HepG2 (cell line): ENCODE measurements at regions not wholly inside any gene's neighbourhood (a gene's known extent, or its start where the extent isn't known, plus 50 kb on each side); places are given as distances from the start of the nearest gene placed in this dataset.

ENCODE experiments used
- ATAC-seq: fragments of 200-7000 bp; cut with Tn5 transposase; 3 replicates; pipeline ENCODE4 v1.9.1; 2020; ENCODE audit warnings: mild to moderate bottlenecking, moderate library complexity
- BruUV-seq: library from RNA; stranded (reverse); fragments of 400-500 nt; replicated peaks from 2 replicates; lab custom pipeline; 2021; lab: Mats Ljungman, UMichigan
- CTCF ChIA-PET: fragments of 300-600 bp; formaldehyde crosslinking; extraction: SDS; loops from one replicate; lab custom pipeline; 2021; ENCODE audit warnings: low total read pairs, inconsistent platforms, low intra/inter-chr PET ratio; lab: Yijun Ruan, JAX
- POLR2A ChIA-PET: fragments of 350-600 bp; sonication (Branson Sonifier 250); formaldehyde crosslinking; loops from one replicate; lab custom pipeline; 2020; ENCODE audit warnings: antibody characterized with exemption, inconsistent platforms; lab: Yijun Ruan, JAX
- DNase-seq: peaks from one replicate; pipeline ENCODE4 v3.0.0-alpha.2; 2015; ENCODE audit warnings: low spot score
- FAIRE-seq: peaks from 3 replicates; lab custom pipeline; 2011; peaks lifted over from hg19 to GRCh38; lab: Jason Lieb, UNC
- H2AFZ ChIP-seq: one replicate; pipeline ENCODE4 v1.6.1; 2011; ENCODE audit warnings: low read length, inconsistent platforms
- H3K27ac ChIP-seq: fragments of 300-600 bp; 3 replicates; pipeline ENCODE4 v1.8.0; 2011; ENCODE audit warnings: mixed run types, mild to moderate bottlenecking, mixed read lengths, low read length, inconsistent platforms; ENCODE audit not compliant: insufficient read depth; ENCODE audit errors: extremely low read length
- H3K27me3 ChIP-seq, 2 experiments: fragments of 200-600 bp in 1 of 2; 2 replicates in 1 of 2; 3 replicates in 1 of 2; pipeline versions ENCODE4 v1.6.0 to v1.8.0; 2011; ENCODE audit warnings: low read length in 2 of 2, mild to moderate bottlenecking in 2 of 2, moderate library complexity in 2 of 2, inconsistent platforms in 1 of 2; ENCODE audit not compliant: insufficient read depth in 2 of 2, control insufficient read depth in 1 of 2
- H3K36me3 ChIP-seq, 2 experiments: fragments of 200-600 bp in 1 of 2; replicated peaks in 1 of 2; 2 replicates in 1 of 2; 3 replicates in 1 of 2; pipeline versions ENCODE4 v1.5.1 to v1.8.0; 2011; ENCODE audit warnings: low read length in 2 of 2, inconsistent platforms in 1 of 2; ENCODE audit not compliant: insufficient read depth in 2 of 2, control insufficient read depth in 1 of 2
- H3K4me1 ChIP-seq: 2 replicates; pipeline ENCODE4 v1.5.1; 2012; ENCODE audit warnings: low read length, inconsistent platforms; ENCODE audit not compliant: insufficient read depth
- H3K4me2 ChIP-seq: 2 replicates; pipeline ENCODE4 v1.6.0; 2011; ENCODE audit warnings: low read depth, low read length, inconsistent platforms
- H3K4me3 ChIP-seq, 3 experiments: fragments of 200-600 bp in 1 of 3; sonication (generic), shearing (Covaris generic) in 1 of 3; replicated peaks in 1 of 3; 2 replicates each; pipeline ENCODE4 v1.5.1; 2011 to 2016; ENCODE audit warnings: low read length in 3 of 3, inconsistent platforms in 2 of 3, low read depth in 2 of 3, mild to moderate bottlenecking in 2 of 3, control low read depth in 1 of 3, mixed read lengths in 1 of 3; ENCODE audit not compliant: insufficient read depth in 1 of 3
- H3K79me2 ChIP-seq: one replicate; pipeline ENCODE4 v1.6.1; 2011; ENCODE audit warnings: low read length, inconsistent platforms; ENCODE audit not compliant: insufficient read depth
- H3K9ac ChIP-seq: 2 replicates; pipeline ENCODE4 v1.6.0; 2011; ENCODE audit warnings: mild to moderate bottlenecking, low read depth, low read length, inconsistent platforms; ENCODE audit not compliant: insufficient read depth
- H3K9me3 ChIP-seq: 2 replicates; pipeline ENCODE4 v1.5.1; 2012; ENCODE audit warnings: mild to moderate bottlenecking, low read length
- H4K20me1 ChIP-seq: 2 replicates; pipeline ENCODE4 v1.6.0; 2011; ENCODE audit warnings: inconsistent platforms, mild to moderate bottlenecking, low read length, moderate library complexity; ENCODE audit not compliant: insufficient read depth
- FOSL2 ChIP-seq: sonication (generic); formaldehyde crosslinking; IDR thresholded peaks from 2 replicates; pipeline ENCODE4 v1.4.0; 2020; ENCODE audit warnings: missing genetic modification reagents
- KDM4B ChIP-seq: sonication (generic); formaldehyde crosslinking; IDR thresholded peaks from 2 replicates; pipeline ENCODE4 v1.4.0; 2020; ENCODE audit warnings: missing genetic modification reagents
- POLR2AphosphoS2 ChIP-seq: IDR thresholded peaks from 2 replicates; pipeline ENCODE4 v1.6.1; 2011; ENCODE audit warnings: low read depth, low read length, improper control_type of control experiment
- PRDM4 ChIP-seq: sonication (generic); formaldehyde crosslinking; IDR thresholded peaks from 2 replicates; pipeline ENCODE4 v1.9.0; 2021; ENCODE audit warnings: missing genetic modification reagents, borderline replicate concordance
- SPEN ChIP-seq: sonication (generic); formaldehyde crosslinking; IDR thresholded peaks from 2 replicates; pipeline ENCODE4 v1.5.1; 2020; ENCODE audit warnings: low read depth, mild to moderate bottlenecking, missing genetic modification reagents
- U2AF1 ChIP-seq: fragments of 200-400 bp; formaldehyde crosslinking; optimal IDR thresholded peaks from 2 replicates; pipeline ENCODE3; 2017; ENCODE audit warnings: mild to moderate bottlenecking, low read depth, low read length
- UBTF ChIP-seq: sonication (generic); formaldehyde crosslinking; IDR thresholded peaks from 2 replicates; pipeline ENCODE4 v1.4.0; 2020; ENCODE audit warnings: mild to moderate bottlenecking, missing genetic modification reagents
- ZMYM2 ChIP-seq: sonication (generic); formaldehyde crosslinking; IDR thresholded peaks from 2 replicates; pipeline ENCODE4 v1.8.0; 2022; ENCODE audit warnings: mild to moderate bottlenecking, missing genetic modification reagents
- ZNF512 ChIP-seq: sonication (generic); formaldehyde crosslinking; IDR thresholded peaks from 2 replicates; pipeline ENCODE4 v1.4.0; 2020; ENCODE audit warnings: mild to moderate bottlenecking, missing genetic modification reagents
- ZNF777 ChIP-seq: sonication (generic); formaldehyde crosslinking; IDR thresholded peaks from 2 replicates; pipeline ENCODE4 v1.4.0; 2020; ENCODE audit warnings: missing genetic modification reagents
- in situ Hi-C: cut with HindIII; loops from 2 replicates; pipeline ENCODE4 v1.10.0; 2017; ENCODE audit warnings: low pct_unique_long_range_greater_than_20kb; ENCODE audit not compliant: extremely low pct_ligation_motif_present
- intact Hi-C: fragments of 100-400 bp; cut with micrococcal nuclease; formaldehyde crosslinking; loops from one replicate; pipeline ENCODE4 v1.10.0; 2022; ENCODE audit not compliant: unreplicated experiment
- TF ChIP-seq, protein P1 (sequence below): sonication (generic); formaldehyde crosslinking; conservative IDR thresholded peaks from 2 replicates; pipeline ENCODE4 v1.8.0; 2022; ENCODE audit warnings: missing genetic modification reagents
- TF ChIP-seq, protein P2 (sequence below): sonication (generic); formaldehyde crosslinking; IDR thresholded peaks from 2 replicates; pipeline ENCODE4 v1.8.1; 2023; ENCODE audit warnings: mild to moderate bottlenecking, missing genetic modification reagents

- BruUV-seq, result no TSS peak
- H3K27ac ChIP-seq, result no peak overlapping the region
- no peak for ATAC-seq
Measured at GRCh38 chr3:163315786-163316185, 1762.5 kb downstream of the SI start.

More at GRCh38 chr3:163315786-163316185, 1762.5 kb downstream of the SI start:
- H3K4me2 ChIP-seq, result no peak overlapping the region
- no peaks in the 10 kb centered on the region for H3K79me2 ChIP-seq
- intact Hi-C loops (no loop called here), in situ Hi-C loops (no loop called here)
- no peak overlapping the region for H3K4me3 ChIP-seq
- CTCF ChIA-PET, result no interaction called here
- H4K20me1 ChIP-seq, result no peaks in the 10 kb centered on the region
- POLR2A ChIA-PET, result no interaction called here
- no peaks in the 10 kb centered on the region for H3K36me3 ChIP-seq
- no peak overlapping the region for H3K9ac ChIP-seq
- no peak overlapping the region for H2AFZ ChIP-seq
- DNase-seq, result no peak
- no peaks in the 10 kb centered on the region for H3K4me1 ChIP-seq
- peaks cover 26% of the 10 kb centered on the region for H3K9me3 ChIP-seq
- no peaks in the 10 kb centered on the region for H3K27me3 ChIP-seq
- FAIRE-seq, result no peak
- TF ChIP-seq ZNF777 (CRISPR knock-in tag), result no peak
- TF ChIP-seq, protein P1, sequence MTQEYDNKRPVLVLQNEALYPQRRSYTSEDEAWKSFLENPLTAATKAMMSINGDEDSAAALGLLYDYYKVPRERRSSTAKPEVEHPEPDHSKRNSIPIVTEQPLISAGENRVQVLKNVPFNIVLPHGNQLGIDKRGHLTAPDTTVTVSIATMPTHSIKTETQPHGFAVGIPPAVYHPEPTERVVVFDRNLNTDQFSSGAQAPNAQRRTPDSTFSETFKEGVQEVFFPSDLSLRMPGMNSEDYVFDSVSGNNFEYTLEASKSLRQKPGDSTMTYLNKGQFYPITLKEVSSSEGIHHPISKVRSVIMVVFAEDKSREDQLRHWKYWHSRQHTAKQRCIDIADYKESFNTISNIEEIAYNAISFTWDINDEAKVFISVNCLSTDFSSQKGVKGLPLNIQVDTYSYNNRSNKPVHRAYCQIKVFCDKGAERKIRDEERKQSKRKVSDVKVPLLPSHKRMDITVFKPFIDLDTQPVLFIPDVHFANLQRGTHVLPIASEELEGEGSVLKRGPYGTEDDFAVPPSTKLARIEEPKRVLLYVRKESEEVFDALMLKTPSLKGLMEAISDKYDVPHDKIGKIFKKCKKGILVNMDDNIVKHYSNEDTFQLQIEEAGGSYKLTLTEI (CRISPR knock-in tag), result no peak
- TF ChIP-seq SPEN, result no peak
- no peak for TF ChIP-seq UBTF
- TF ChIP-seq, protein P2, sequence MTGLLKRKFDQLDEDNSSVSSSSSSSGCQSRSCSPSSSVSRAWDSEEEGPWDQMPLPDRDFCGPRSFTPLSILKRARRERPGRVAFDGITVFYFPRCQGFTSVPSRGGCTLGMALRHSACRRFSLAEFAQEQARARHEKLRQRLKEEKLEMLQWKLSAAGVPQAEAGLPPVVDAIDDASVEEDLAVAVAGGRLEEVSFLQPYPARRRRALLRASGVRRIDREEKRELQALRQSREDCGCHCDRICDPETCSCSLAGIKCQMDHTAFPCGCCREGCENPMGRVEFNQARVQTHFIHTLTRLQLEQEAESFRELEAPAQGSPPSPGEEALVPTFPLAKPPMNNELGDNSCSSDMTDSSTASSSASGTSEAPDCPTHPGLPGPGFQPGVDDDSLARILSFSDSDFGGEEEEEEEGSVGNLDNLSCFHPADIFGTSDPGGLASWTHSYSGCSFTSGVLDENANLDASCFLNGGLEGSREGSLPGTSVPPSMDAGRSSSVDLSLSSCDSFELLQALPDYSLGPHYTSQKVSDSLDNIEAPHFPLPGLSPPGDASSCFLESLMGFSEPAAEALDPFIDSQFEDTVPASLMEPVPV, result no peak
- no peak for TF ChIP-seq U2AF1
- no peak for TF ChIP-seq PRDM4 (CRISPR knock-in tag)
- TF ChIP-seq ZMYM2, result no peak
- no peak for TF ChIP-seq ZNF512 (CRISPR knock-in tag)
- TF ChIP-seq FOSL2 (CRISPR knock-in tag), result no peak
- TF ChIP-seq KDM4B (CRISPR knock-in tag), result no peak
- TF ChIP-seq POLR2AphosphoS2, result no peak
